ENCODE measurements at regions not wholly inside any gene's neighbourhood (a gene's known extent, or its start where the extent isn't known, plus 50 kb on each side); places are given as distances from the start of the nearest gene placed in this dataset.
"Not testable (repeated sequence)": the region's sequence is repeated elsewhere in the genome, so short reads cannot be mapped to it uniquely, and the experiment has no call there.

- H3K9me3 ChIP-seq (ENCODE audit: control insufficient read depth, low read length): no peaks in the 10 kb centered on the region
- no peak overlapping the region for H3K4me3 ChIP-seq (ENCODE audit: extremely low read depth, insufficient read depth, low read length, poor library complexity, severe bottlenecking)
- 83 to 92% methylated on average over 8 to 12 of the region's 12 CpGs for WGBS, 2 experiments (ENCODE audit: insufficient coverage in 2 of 2)
- H3K27ac ChIP-seq (ENCODE audit: low read depth, low read length, severe bottlenecking): no peak overlapping the region
- H3K4me1 ChIP-seq (ENCODE audit: control insufficient read depth, insufficient read depth, low read length, poor library complexity, severe bottlenecking): no peaks in the 10 kb centered on the region
- no peaks in the 10 kb centered on the region for H3K36me3 ChIP-seq (ENCODE audit: control insufficient read depth, insufficient read depth, low read length)
These were observed 150.3 kb upstream of the CHST15 start for GRCh38 chr10:124243702-124244121.

GRCh38 chr10:124242791-124243190 is 149.4 kb upstream of the CHST15 start:
- H3K4me3 ChIP-seq (ENCODE audit: extremely low read depth, insufficient read depth, low read length, poor library complexity, severe bottlenecking): no peak overlapping the region
- no peaks in the 10 kb centered on the region for H3K9me3 ChIP-seq (ENCODE audit: control insufficient read depth, low read length)
- H3K4me1 ChIP-seq (ENCODE audit: control insufficient read depth, insufficient read depth, low read length, poor library complexity, severe bottlenecking): no peaks in the 10 kb centered on the region
- H3K27ac ChIP-seq (ENCODE audit: low read depth, low read length, severe bottlenecking): no peak overlapping the region
- WGBS, 2 experiments (ENCODE audit: insufficient coverage in 2 of 2): 95 to 98% methylated on average over 5 of the region's 8 CpGs
- no peaks in the 10 kb centered on the region for H3K36me3 ChIP-seq (ENCODE audit: control insufficient read depth, insufficient read depth, low read length)

GRCh38 chr10:124242365-124242764 is 149.0 kb upstream of the CHST15 start:
- no peaks in the 10 kb centered on the region for H3K36me3 ChIP-seq (ENCODE audit: control insufficient read depth, insufficient read depth, low read length)
- H3K4me3 ChIP-seq (ENCODE audit: extremely low read depth, insufficient read depth, low read length, poor library complexity, severe bottlenecking): no peak overlapping the region
- H3K27ac ChIP-seq (ENCODE audit: low read depth, low read length, severe bottlenecking): no peak overlapping the region
- H3K9me3 ChIP-seq (ENCODE audit: control insufficient read depth, low read length): no peaks in the 10 kb centered on the region
- 74 to 79% methylated on average over 6 to 7 of the region's 7 CpGs for WGBS, 2 experiments (ENCODE audit: insufficient coverage in 2 of 2)
- no peaks in the 10 kb centered on the region for H3K4me1 ChIP-seq (ENCODE audit: control insufficient read depth, insufficient read depth, low read length, poor library complexity, severe bottlenecking)

- not testable (repeated sequence) for H3K4me3 ChIP-seq (ENCODE audit: extremely low read depth, insufficient read depth, low read length, poor library complexity, severe bottlenecking); H3K27ac ChIP-seq (ENCODE audit: low read depth, low read length, severe bottlenecking); H3K36me3 ChIP-seq (ENCODE audit: control insufficient read depth, insufficient read depth, low read length); H3K9me3 ChIP-seq (ENCODE audit: control insufficient read depth, low read length); H3K4me1 ChIP-seq (ENCODE audit: control insufficient read depth, insufficient read depth, low read length, poor library complexity, severe bottlenecking)
- WGBS, 2 experiments (ENCODE audit: insufficient coverage in 2 of 2): 94% methylated on average over 3 of the region's 5 CpGs; no CpG with 5 or more reads in 1 of the 2 experiments
These were observed 148.1 kb upstream of the CHST15 start for GRCh38 chr10:124241510-124241909.

GRCh38 chr10:124240839-124241291 is 147.5 kb upstream of the CHST15 start:
- H3K36me3 ChIP-seq (ENCODE audit: control insufficient read depth, insufficient read depth, low read length): no peaks in the 10 kb centered on the region
- H3K4me3 ChIP-seq (ENCODE audit: extremely low read depth, insufficient read depth, low read length, poor library complexity, severe bottlenecking): no peak overlapping the region
- H3K9me3 ChIP-seq (ENCODE audit: control insufficient read depth, low read length): no peaks in the 10 kb centered on the region
- 44 to 50% methylated on average over 11 to 15 of the region's 17 CpGs for WGBS, 2 experiments (ENCODE audit: insufficient coverage in 2 of 2)
- no peak overlapping the region for H3K27ac ChIP-seq (ENCODE audit: low read depth, low read length, severe bottlenecking)
- H3K4me1 ChIP-seq (ENCODE audit: control insufficient read depth, insufficient read depth, low read length, poor library complexity, severe bottlenecking): no peaks in the 10 kb centered on the region

- no peak overlapping the region for H3K4me3 ChIP-seq (ENCODE audit: extremely low read depth, insufficient read depth, low read length, poor library complexity, severe bottlenecking)
- H3K36me3 ChIP-seq (ENCODE audit: control insufficient read depth, insufficient read depth, low read length): no peaks in the 10 kb centered on the region
- H3K9me3 ChIP-seq (ENCODE audit: control insufficient read depth, low read length): no peaks in the 10 kb centered on the region
- no peaks in the 10 kb centered on the region for H3K4me1 ChIP-seq (ENCODE audit: control insufficient read depth, insufficient read depth, low read length, poor library complexity, severe bottlenecking)
- no peak overlapping the region for H3K27ac ChIP-seq (ENCODE audit: low read depth, low read length, severe bottlenecking)
- 83 to 89% methylated on average over 11 to 12 of the region's 13 CpGs for WGBS, 2 experiments (ENCODE audit: insufficient coverage in 2 of 2)
These were observed 146.3 kb upstream of the CHST15 start for GRCh38 chr10:124239696-124240095.

GRCh38 chr10:124239134-124239533 is 145.7 kb upstream of the CHST15 start:
- H3K27ac ChIP-seq (ENCODE audit: low read depth, low read length, severe bottlenecking): no peak overlapping the region
- no peaks in the 10 kb centered on the region for H3K4me1 ChIP-seq (ENCODE audit: control insufficient read depth, insufficient read depth, low read length, poor library complexity, severe bottlenecking)
- no CpG with 5 or more reads among the region's 2 CpGs for WGBS, 2 experiments (ENCODE audit: insufficient coverage in 2 of 2)
- no peaks in the 10 kb centered on the region for H3K36me3 ChIP-seq (ENCODE audit: control insufficient read depth, insufficient read depth, low read length)
- H3K4me3 ChIP-seq (ENCODE audit: extremely low read depth, insufficient read depth, low read length, poor library complexity, severe bottlenecking): no peak overlapping the region
- H3K9me3 ChIP-seq (ENCODE audit: control insufficient read depth, low read length): no peaks in the 10 kb centered on the region

GRCh38 chr10:124238367-124238766 is 145.0 kb upstream of the CHST15 start:
- Histone ChIP-seq H3K4me3 (ENCODE audit: extremely low read depth, insufficient read depth, low read length, poor library complexity, severe bottlenecking) (no peak overlapping the region), H3K27ac (ENCODE audit: low read depth, low read length, severe bottlenecking) (no peak overlapping the region), H3K36me3 (ENCODE audit: control insufficient read depth, insufficient read depth, low read length) (no peaks in the 10 kb centered on the region), H3K9me3 (ENCODE audit: control insufficient read depth, low read length) (no peaks in the 10 kb centered on the region), H3K4me1 (ENCODE audit: control insufficient read depth, insufficient read depth, low read length, poor library complexity, severe bottlenecking) (no peaks in the 10 kb centered on the region)
- whole genome bisulfite sequencing, 2 experiments (ENCODE audit: insufficient coverage in 2 of 2): 85 to 98% methylated on average over 7 to 8 of the region's 8 CpGs

- Histone ChIP-seq H3K9me3 (ENCODE audit: control insufficient read depth, low read length) (no peaks in the 10 kb centered on the region), H3K4me1 (ENCODE audit: control insufficient read depth, insufficient read depth, low read length, poor library complexity, severe bottlenecking) (no peaks in the 10 kb centered on the region), H3K4me3 (ENCODE audit: extremely low read depth, insufficient read depth, low read length, poor library complexity, severe bottlenecking) (no peak overlapping the region), H3K36me3 (ENCODE audit: control insufficient read depth, insufficient read depth, low read length) (no peaks in the 10 kb centered on the region), H3K27ac (ENCODE audit: low read depth, low read length, severe bottlenecking) (no peak overlapping the region)
- WGBS, 2 experiments (ENCODE audit: insufficient coverage in 2 of 2): 91% methylated on average over 1 of the region's 3 CpGs; no CpG with 5 or more reads in 1 of the 2 experiments
These were observed 144.0 kb upstream of the CHST15 start for GRCh38 chr10:124237282-124237961.

GRCh38 chr10:124236816-124237215 is 143.4 kb upstream of the CHST15 start:
- Histone ChIP-seq H3K4me3 (ENCODE audit: extremely low read depth, insufficient read depth, low read length, poor library complexity, severe bottlenecking) (no peak overlapping the region), H3K9me3 (ENCODE audit: control insufficient read depth, low read length) (no peaks in the 10 kb centered on the region), H3K4me1 (ENCODE audit: control insufficient read depth, insufficient read depth, low read length, poor library complexity, severe bottlenecking) (no peaks in the 10 kb centered on the region), H3K27ac (ENCODE audit: low read depth, low read length, severe bottlenecking) (no peak overlapping the region), H3K36me3 (ENCODE audit: control insufficient read depth, insufficient read depth, low read length) (no peaks in the 10 kb centered on the region)
- 89 to 96% methylated on average over 7 of the region's 7 CpGs for WGBS, 2 experiments (ENCODE audit: insufficient coverage in 2 of 2)

GRCh38 chr10:124236136-124236535 is 142.7 kb upstream of the CHST15 start:
- Histone ChIP-seq H3K27ac (ENCODE audit: low read depth, low read length, severe bottlenecking) (no peak overlapping the region), H3K4me3 (ENCODE audit: extremely low read depth, insufficient read depth, low read length, poor library complexity, severe bottlenecking) (no peak overlapping the region), H3K36me3 (ENCODE audit: control insufficient read depth, insufficient read depth, low read length) (no peaks in the 10 kb centered on the region), H3K9me3 (ENCODE audit: control insufficient read depth, low read length) (no peaks in the 10 kb centered on the region), H3K4me1 (ENCODE audit: control insufficient read depth, insufficient read depth, low read length, poor library complexity, severe bottlenecking) (no peaks in the 10 kb centered on the region)
- WGBS, 2 experiments (ENCODE audit: insufficient coverage in 2 of 2): 82 to 100% methylated on average over 2 of the region's 2 CpGs

Measured in mesodermal cell (in vitro differentiated cells).